ENCODE measurements at regions not wholly inside any gene's neighbourhood (a gene's known extent, or its start where the extent isn't known, plus 50 kb on each side); places are given as distances from the start of the nearest gene placed in this dataset.

DNA sequence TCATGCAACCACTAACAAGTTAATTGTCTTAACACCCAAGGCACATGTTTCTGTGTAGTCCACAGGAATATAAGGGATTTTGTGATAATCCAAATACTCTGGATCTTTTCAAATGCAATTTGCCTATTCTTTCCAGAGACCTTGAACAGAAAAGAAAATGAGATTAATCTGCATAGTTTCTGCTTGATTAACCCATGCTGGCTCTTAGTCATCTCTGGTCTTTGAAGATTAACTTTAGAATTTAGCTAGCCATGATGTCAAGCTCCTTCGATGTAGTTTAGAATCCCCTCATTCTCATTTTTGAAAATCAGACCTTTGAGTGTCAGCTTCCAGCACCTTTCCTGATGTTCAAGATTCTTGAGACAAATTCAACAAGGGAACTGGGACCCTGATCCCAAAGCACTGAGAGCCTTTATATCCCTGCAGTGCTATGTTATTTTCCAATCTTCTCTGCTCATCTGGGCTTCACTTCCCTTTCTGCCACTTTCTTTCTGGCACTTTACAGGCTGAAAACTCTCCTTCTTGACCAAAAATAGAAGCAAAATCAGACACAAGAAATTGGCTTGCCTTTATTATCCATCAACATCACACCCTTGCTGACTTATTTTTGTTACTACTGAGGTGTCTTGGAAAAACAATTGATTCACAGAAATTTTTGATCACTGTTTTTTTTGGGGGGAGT is 155.5 kb downstream of the PALM2AKAP2 start:
- no peak overlapping the region for H3K27ac ChIP-seq (ENCODE audit: low read depth, low read length)
- no peaks in the 10 kb centered on the region for H3K4me1 ChIP-seq (ENCODE audit: insufficient read depth, low read length)
- H3K9ac ChIP-seq (ENCODE audit: low read length), result no peak overlapping the region
- H3K4me3 ChIP-seq (ENCODE audit: low read depth in 1 of 2, low read length in 2 of 2), result no peak overlapping the region
- no peaks in the 10 kb centered on the region for H3K36me3 ChIP-seq (ENCODE audit: insufficient read depth, low read length)
- no peaks in the 10 kb centered on the region for H3K9me3 ChIP-seq (ENCODE audit: low read length)
- no peaks in the 10 kb centered on the region for H3K27me3 ChIP-seq (ENCODE audit: control insufficient read depth in 1 of 2, insufficient read depth in 2 of 2, low read length in 2 of 2)

DNA sequence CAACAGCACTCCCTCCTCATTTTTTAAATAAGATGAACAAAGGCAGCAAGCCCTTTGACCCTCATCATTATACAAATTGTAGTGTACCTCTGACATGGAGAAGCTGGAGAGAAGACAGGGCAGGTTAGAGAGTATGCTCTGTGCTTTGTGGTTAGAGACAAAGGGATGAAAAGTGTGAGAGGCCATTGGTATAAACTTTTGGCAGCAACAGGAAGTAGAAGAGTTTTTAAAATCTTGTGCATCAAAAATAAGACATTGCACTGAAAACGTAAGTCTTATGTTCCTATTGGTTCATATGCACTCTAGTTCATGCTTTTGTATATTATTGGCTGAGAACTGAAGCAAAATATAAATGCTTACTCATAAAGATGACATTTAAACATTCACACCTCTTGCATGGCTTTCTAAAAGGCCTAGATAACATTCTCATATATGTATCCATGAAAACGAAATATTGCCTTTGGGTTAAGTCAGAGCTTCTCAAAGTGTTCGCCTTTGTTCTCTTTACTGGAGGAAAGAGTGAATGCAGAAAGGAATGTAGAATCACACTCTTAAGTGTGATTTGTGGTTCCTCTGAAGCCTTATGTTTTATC is 158.0 kb downstream of the PALM2AKAP2 start:
- H3K27me3 ChIP-seq (ENCODE audit: control insufficient read depth in 1 of 2, insufficient read depth in 2 of 2, low read length in 2 of 2), result no peaks in the 10 kb centered on the region
- H3K27ac ChIP-seq (ENCODE audit: low read depth, low read length), result no peak overlapping the region
- H3K36me3 ChIP-seq (ENCODE audit: insufficient read depth, low read length), result no peaks in the 10 kb centered on the region
- H3K9ac ChIP-seq (ENCODE audit: low read length), result no peak overlapping the region
- no peaks in the 10 kb centered on the region for H3K9me3 ChIP-seq (ENCODE audit: low read length)
- H3K4me1 ChIP-seq (ENCODE audit: insufficient read depth, low read length), result no peaks in the 10 kb centered on the region
- no peak overlapping the region for H3K4me3 ChIP-seq (ENCODE audit: low read depth in 1 of 2, low read length in 2 of 2)

DNA sequence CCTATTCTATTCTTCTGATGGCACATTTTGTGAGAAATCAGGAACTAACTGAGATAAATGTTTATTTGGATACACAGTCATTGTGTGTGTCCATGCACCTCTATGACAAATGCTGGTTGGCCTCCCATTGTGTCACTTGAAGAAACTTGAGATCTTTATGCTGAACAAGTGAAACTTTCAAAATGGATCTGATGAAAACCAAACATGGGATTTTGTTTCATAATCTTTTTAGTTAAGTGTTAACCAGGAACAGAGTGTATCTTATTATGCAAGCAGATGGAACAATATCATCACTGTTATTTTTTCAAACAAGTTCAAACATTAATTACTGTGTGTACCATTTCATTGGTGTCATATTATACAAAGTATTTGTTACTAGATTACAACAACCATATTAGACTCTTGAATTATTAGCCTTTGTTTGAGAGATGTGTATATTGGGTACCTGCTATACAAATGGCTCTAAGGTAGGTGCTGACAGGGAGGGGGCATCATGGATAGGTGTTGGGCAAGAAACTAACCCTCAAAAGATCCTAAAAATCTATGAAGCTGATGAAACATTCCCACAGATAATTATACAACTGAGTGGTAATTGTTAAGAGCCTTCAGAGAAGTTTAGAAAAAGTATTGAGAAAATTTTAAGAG is 159.8 kb downstream of the PALM2AKAP2 start:
- H3K4me3 ChIP-seq (ENCODE audit: low read depth in 1 of 2, low read length in 2 of 2), result no peak overlapping the region
- no peaks in the 10 kb centered on the region for H3K27me3 ChIP-seq (ENCODE audit: control insufficient read depth in 1 of 2, insufficient read depth in 2 of 2, low read length in 2 of 2)
- no peaks in the 10 kb centered on the region for H3K4me1 ChIP-seq (ENCODE audit: insufficient read depth, low read length)
- no peaks in the 10 kb centered on the region for H3K9me3 ChIP-seq (ENCODE audit: low read length)
- H3K27ac ChIP-seq (ENCODE audit: low read depth, low read length), result no peak overlapping the region
- H3K9ac ChIP-seq (ENCODE audit: low read length), result no peak overlapping the region
- H3K36me3 ChIP-seq (ENCODE audit: insufficient read depth, low read length), result no peaks in the 10 kb centered on the region

DNA sequence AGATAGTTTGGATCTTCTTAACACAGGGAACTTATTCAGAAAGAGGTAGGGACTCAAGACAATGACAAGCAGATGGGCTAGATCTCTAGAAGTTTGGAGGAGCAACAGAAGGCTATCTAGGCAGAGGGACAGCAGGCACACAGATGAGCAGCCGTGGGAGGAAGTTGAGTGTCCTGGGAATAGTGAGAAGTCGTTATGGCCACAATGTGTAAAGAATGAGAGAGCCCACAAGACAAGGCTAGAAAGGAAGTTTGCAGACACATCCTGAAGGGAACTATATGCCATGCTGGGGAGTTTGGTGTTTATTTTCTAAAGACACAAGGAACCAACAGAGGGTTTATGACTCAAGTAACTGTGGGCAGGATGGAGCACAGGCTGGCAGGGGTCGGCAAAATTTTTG is 160.6 kb downstream of the PALM2AKAP2 start:
- Histone ChIP-seq H3K4me1 (ENCODE audit: insufficient read depth, low read length) (no peaks in the 10 kb centered on the region), H3K9me3 (ENCODE audit: low read length) (no peaks in the 10 kb centered on the region), H3K9ac (ENCODE audit: low read length) (no peak overlapping the region)

DNA sequence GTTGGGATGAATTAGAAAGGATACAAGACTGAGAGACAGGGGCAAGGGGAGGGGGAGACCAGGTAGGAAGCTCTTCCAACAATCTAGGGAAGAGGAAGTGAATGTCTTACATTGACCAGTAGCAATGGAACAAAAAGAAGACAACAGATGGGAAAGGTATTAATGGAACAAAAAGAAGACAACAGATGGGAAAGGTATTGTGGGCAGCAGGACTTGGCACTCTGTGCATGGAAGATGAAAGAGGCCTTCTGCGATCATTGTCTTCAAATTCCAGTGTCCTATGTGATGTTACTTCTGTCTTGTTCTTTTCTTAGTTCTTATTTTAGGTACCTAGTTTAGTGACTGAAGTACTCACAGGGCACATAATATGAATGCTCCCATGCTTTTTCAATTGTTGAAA is 161.8 kb downstream of the PALM2AKAP2 start:
- H3K4me3 ChIP-seq (ENCODE audit: low read depth in 1 of 2, low read length in 2 of 2), result no peak overlapping the region
- H3K27ac ChIP-seq (ENCODE audit: low read depth, low read length), result no peak overlapping the region
- no peaks in the 10 kb centered on the region for H3K9me3 ChIP-seq (ENCODE audit: low read length)
- H3K36me3 ChIP-seq (ENCODE audit: insufficient read depth, low read length), result no peaks in the 10 kb centered on the region
- H3K27me3 ChIP-seq (ENCODE audit: control insufficient read depth in 1 of 2, insufficient read depth in 2 of 2, low read length in 2 of 2), result no peaks in the 10 kb centered on the region
- no peak overlapping the region for H3K9ac ChIP-seq (ENCODE audit: low read length)
- no peaks in the 10 kb centered on the region for H3K4me1 ChIP-seq (ENCODE audit: insufficient read depth, low read length)

More for the DNA sequence above, 160.6 kb downstream of the PALM2AKAP2 start:
- Histone ChIP-seq H3K27ac (ENCODE audit: low read depth, low read length) (no peak overlapping the region), H3K27me3 (ENCODE audit: control insufficient read depth in 1 of 2, insufficient read depth in 2 of 2, low read length in 2 of 2) (no peaks in the 10 kb centered on the region), H3K36me3 (ENCODE audit: insufficient read depth, low read length) (no peaks in the 10 kb centered on the region), H3K4me3 (ENCODE audit: low read depth in 1 of 2, low read length in 2 of 2) (no peak overlapping the region)

DNA sequence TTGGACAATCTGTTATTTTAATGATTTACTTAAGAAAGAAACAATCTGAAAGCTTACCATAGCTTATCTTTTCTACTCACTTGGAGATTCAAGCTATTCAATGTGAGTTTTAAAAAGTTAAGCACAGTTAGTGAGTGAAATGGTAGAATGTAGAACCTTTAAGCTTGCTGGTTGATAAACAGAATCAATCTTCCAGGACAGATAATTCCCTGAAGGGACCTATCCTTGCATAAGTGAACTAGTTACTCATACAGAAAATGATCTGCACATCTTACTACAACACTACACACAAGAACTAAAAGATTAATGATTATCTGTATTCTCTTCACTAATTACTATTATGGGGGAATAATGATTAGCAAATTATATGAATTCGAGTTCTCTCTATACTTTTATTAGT is 165.6 kb downstream of the PALM2AKAP2 start:
- Histone ChIP-seq H3K9ac (ENCODE audit: low read length) (no peak overlapping the region), H3K4me1 (ENCODE audit: insufficient read depth, low read length) (no peaks in the 10 kb centered on the region), H3K27ac (ENCODE audit: low read depth, low read length) (no peak overlapping the region), H3K27me3 (ENCODE audit: control insufficient read depth in 1 of 2, insufficient read depth in 2 of 2, low read length in 2 of 2) (no peaks in the 10 kb centered on the region), H3K9me3 (ENCODE audit: low read length) (no peaks in the 10 kb centered on the region), H3K36me3 (ENCODE audit: insufficient read depth, low read length) (no peaks in the 10 kb centered on the region), H3K4me3 (ENCODE audit: low read depth in 1 of 2, low read length in 2 of 2) (no peak overlapping the region)

DNA sequence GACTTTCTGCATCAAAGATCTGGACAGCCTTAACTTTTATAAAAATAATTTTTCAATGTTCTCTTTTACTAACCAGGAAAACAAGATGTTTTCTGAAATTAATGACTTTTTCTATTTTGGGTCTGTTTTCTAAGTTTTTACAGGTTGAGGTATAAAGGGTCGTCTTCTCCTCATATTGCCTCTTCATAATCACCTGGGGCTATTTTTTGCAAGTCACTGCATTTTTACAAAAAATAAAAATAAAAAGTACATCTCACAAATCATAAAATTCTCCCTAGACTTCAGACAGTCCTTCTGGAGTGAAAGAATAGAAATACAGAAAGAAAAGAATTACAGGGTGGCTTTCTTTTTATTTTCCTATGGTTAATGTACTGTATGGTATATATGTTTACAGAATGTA is 168.5 kb downstream of the PALM2AKAP2 start:
- H3K4me1 ChIP-seq (ENCODE audit: insufficient read depth, low read length), result no peaks in the 10 kb centered on the region

DNA sequence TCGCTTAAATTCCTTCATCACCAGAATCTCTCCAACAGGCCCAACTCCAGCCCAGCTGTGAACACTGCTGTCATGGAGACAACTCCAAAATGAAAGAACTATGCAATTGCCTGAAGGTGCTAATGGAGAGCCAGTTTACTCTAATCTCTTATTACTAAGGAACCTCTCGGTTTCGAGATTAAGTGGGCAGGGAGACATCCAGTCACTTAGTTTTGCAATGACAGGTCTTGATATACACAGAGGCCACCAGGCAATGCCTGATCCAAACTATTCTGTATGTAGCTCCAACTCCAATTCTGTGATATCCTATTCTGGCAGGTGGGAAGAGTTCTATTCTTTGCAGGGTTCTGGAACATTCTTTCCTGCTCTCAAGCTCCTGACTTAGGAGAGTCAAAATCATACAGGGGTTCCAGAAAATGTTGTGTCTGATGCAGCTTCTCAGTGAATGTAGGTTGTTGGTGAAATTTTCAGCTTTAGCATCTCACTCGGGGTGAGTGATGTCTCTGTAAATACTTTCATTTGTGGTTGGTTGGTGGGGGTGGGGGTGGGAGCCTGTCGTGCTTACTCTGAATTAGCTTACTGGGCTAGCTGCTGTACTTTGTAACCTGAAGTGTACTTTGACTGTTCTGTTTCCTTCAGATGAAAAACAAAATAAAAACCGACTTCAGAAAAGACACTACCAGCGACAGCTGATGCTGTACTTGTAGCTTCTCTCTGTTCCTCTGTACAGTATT is 170.9 kb downstream of the PALM2AKAP2 start:
- no peak overlapping the region for H3K4me3 ChIP-seq (ENCODE audit: low read depth in 1 of 2, low read length in 2 of 2)
- H3K9ac ChIP-seq (ENCODE audit: low read length), result no peak overlapping the region
- no peaks in the 10 kb centered on the region for H3K27me3 ChIP-seq (ENCODE audit: control insufficient read depth in 1 of 2, insufficient read depth in 2 of 2, low read length in 2 of 2)
- no peaks in the 10 kb centered on the region for H3K4me1 ChIP-seq (ENCODE audit: insufficient read depth, low read length)
- H3K27ac ChIP-seq (ENCODE audit: low read depth, low read length), result no peak overlapping the region
- no peaks in the 10 kb centered on the region for H3K9me3 ChIP-seq (ENCODE audit: low read length)
- H3K36me3 ChIP-seq (ENCODE audit: insufficient read depth, low read length), result no peaks in the 10 kb centered on the region

More for the DNA sequence above, 168.5 kb downstream of the PALM2AKAP2 start:
- H3K4me3 ChIP-seq (ENCODE audit: low read depth in 1 of 2, low read length in 2 of 2), result no peak overlapping the region
- H3K9me3 ChIP-seq (ENCODE audit: low read length), result no peaks in the 10 kb centered on the region
- no peak overlapping the region for H3K27ac ChIP-seq (ENCODE audit: low read depth, low read length)
- no peaks in the 10 kb centered on the region for H3K36me3 ChIP-seq (ENCODE audit: insufficient read depth, low read length)
- H3K9ac ChIP-seq (ENCODE audit: low read length), result no peak overlapping the region
- H3K27me3 ChIP-seq (ENCODE audit: control insufficient read depth in 1 of 2, insufficient read depth in 2 of 2, low read length in 2 of 2), result no peaks in the 10 kb centered on the region

DNA sequence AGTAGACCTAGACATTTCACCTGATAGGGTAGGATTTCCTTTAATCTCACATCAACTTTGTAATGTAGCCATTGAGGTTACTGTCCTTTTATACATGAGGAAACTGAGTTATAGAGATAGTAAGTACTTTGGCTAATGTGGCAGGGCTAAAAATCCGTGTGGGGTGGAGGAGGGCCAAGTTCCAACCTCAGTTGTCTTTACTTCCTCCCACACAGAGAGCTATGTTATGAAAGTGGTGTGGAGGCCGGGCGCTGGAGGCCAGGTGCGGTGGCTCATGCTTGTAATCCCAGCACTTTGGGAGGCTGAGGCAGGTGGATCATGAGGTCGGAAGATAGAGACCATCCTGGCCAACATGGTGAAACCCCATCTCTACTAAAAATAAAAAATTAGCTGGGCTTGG is 173.3 kb downstream of the PALM2AKAP2 start:
- H3K27ac ChIP-seq (ENCODE audit: low read depth, low read length), result no peak overlapping the region
- H3K36me3 ChIP-seq (ENCODE audit: insufficient read depth, low read length), result no peaks in the 10 kb centered on the region
- H3K9ac ChIP-seq (ENCODE audit: low read length), result no peak overlapping the region
- no peak overlapping the region for H3K4me3 ChIP-seq (ENCODE audit: low read depth in 1 of 2, low read length in 2 of 2)
- H3K27me3 ChIP-seq (ENCODE audit: control insufficient read depth in 1 of 2, insufficient read depth in 2 of 2, low read length in 2 of 2), result no peaks in the 10 kb centered on the region
- no peaks in the 10 kb centered on the region for H3K9me3 ChIP-seq (ENCODE audit: low read length)
- no peaks in the 10 kb centered on the region for H3K4me1 ChIP-seq (ENCODE audit: insufficient read depth, low read length)

DNA sequence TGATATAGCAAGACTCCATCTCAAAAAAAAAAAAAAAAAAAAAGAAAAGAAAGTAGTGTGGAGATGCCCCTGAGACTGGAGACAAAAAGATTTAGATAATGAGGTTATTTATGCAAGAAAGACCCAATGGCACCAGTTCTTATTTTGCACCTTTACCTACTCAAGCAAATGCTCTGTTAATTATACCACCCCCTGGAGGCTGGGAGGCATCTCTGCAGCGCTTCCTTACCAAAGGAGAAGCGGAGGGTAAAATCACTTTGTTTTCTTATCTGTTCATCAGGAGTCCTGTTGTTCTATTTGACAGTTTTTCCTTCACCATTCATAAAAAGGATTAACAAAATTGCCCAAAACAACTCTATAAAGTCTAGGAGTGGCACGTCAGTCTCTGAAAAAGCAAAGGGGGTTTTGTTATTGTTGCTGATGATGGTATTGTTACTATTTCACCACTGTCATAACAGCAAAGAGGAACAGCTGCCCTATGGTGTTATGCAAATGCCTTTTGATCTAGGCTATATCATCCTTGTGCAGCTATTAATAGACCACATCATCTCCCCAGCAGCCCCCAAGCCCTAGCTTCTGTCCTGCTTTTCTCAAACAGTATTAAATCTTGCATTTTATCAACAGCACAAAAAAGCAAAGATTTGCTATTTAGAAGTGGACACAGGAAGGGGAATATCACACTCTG is 174.0 kb downstream of the PALM2AKAP2 start:
- no peak overlapping the region for H3K9ac ChIP-seq (ENCODE audit: low read length)
- H3K27ac ChIP-seq (ENCODE audit: low read depth, low read length), result no peak overlapping the region
- H3K4me1 ChIP-seq (ENCODE audit: insufficient read depth, low read length), result no peaks in the 10 kb centered on the region
- H3K36me3 ChIP-seq (ENCODE audit: insufficient read depth, low read length), result no peaks in the 10 kb centered on the region
- H3K4me3 ChIP-seq (ENCODE audit: low read depth in 1 of 2, low read length in 2 of 2), result no peak overlapping the region
- H3K9me3 ChIP-seq (ENCODE audit: low read length), result no peaks in the 10 kb centered on the region
- no peaks in the 10 kb centered on the region for H3K27me3 ChIP-seq (ENCODE audit: control insufficient read depth in 1 of 2, insufficient read depth in 2 of 2, low read length in 2 of 2)
